BLaER1 treated with 17β-estradiol and CSF1 and Interleukin-3, amounts not matched to agents 10 nM and 100 nM (cell line): ENCODE measurements at regions not wholly inside any gene's neighbourhood (a gene's known extent, or its start where the extent isn't known, plus 50 kb on each side); places are given as distances from the start of the nearest gene placed in this dataset.

Experiments
- H3K27ac ChIP-seq, 11 experiments: shearing (Covaris generic); formaldehyde crosslinking; 2 replicates each; pipeline ENCODE4 v1.8.1; 2022
- H3K27me3 ChIP-seq, 11 experiments: shearing (Covaris generic); formaldehyde crosslinking; 2 replicates each; pipeline ENCODE4 v1.8.1; 2022
- H3K36me3 ChIP-seq, 11 experiments: shearing (Covaris generic); formaldehyde crosslinking; 2 replicates each; pipeline ENCODE4 v1.8.1; 2022
- H3K4me1 ChIP-seq, 10 experiments: shearing (Covaris generic); formaldehyde crosslinking; 2 replicates each; pipeline ENCODE4 v1.8.1; 2022
- H3K4me2 ChIP-seq, 11 experiments: shearing (Covaris generic); formaldehyde crosslinking; 2 replicates each; pipeline ENCODE4 v1.8.1; 2022
- H3K4me3 ChIP-seq, 10 experiments: shearing (Covaris generic); formaldehyde crosslinking; 2 replicates each; pipeline ENCODE4 v1.8.1; 2022
- H3K9ac ChIP-seq, 11 experiments: shearing (Covaris generic); formaldehyde crosslinking; 2 replicates each; pipeline ENCODE4 v1.8.1; 2022
- H3K9me3 ChIP-seq, 11 experiments: shearing (Covaris generic); formaldehyde crosslinking; replicated peaks in 1 of 11; 2 replicates each; pipeline ENCODE4 v1.8.1; 2022
- H4K20me1 ChIP-seq, 11 experiments: shearing (Covaris generic); formaldehyde crosslinking; 2 replicates each; pipeline ENCODE4 v1.8.1; 2022
- Cebpa-rat ChIP-seq, 11 experiments: shearing (Covaris generic); IDR thresholded peaks; 2 replicates each; pipeline ENCODE4 v1.8.1; 2022

DNA sequence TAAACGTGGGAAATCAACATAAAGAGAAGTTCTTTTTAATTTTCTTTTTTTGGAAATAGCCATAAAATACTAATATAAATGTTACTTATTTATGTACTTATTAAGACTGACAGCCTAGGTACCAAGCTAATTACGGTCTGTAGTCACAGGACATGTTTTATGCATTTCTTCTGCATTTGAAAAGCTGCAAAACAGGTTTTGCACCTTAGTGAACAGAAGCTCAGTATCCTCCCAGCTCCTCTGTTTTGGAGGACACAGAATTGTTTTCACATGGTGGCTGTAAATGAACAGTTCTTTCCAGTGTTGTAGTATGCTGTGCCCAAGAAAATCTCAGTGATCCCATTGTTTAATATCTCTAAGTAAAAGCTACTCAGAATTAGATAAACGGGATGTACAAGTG lies 1788.0 kb upstream of the TENM3 start:
- Histone ChIP-seq H3K36me3 (no peaks in the 10 kb centered on the region), H3K27me3 (no peaks in the 10 kb centered on the region), H4K20me1 (no peaks in the 10 kb centered on the region), H3K4me1 (no peaks in the 10 kb centered on the region), H3K9me3 (no peaks in the 10 kb centered on the region), H3K4me2 (no peak overlapping the region), H3K4me3 (no peak overlapping the region), H3K27ac (no peak overlapping the region), H3K9ac (no peak overlapping the region)
- no peak for TF ChIP-seq Cebpa-rat (IDR thresholded peaks at IDR 0.05)

DNA sequence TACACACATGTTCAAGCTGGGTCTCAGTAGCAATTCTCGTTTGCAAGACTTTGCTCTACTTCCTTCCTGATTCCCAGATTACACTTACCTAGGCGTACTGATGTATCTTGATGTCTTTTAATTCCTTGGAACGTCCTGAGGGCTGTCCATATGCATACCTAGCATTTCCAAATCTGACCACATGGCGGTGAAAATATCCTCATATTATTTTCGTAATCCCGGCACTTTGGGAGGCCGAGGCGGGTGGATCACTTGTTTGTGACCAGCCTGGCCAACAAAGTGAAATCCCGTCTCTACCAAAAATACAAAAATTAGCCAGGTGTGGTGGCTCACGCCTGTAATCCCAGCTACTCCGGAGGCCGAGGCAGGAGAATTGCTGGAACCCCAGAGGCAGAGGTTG lies 1786.3 kb upstream of the TENM3 start:
- Histone ChIP-seq H3K9me3 (no peaks in the 10 kb centered on the region), H3K4me2 (no peak overlapping the region), H3K27me3 (no peaks in the 10 kb centered on the region), H3K4me1 (no peaks in the 10 kb centered on the region), H4K20me1 (no peaks in the 10 kb centered on the region), H3K36me3 (no peaks in the 10 kb centered on the region), H3K9ac (no peak overlapping the region), H3K27ac (no peak overlapping the region), H3K4me3 (no peak overlapping the region)
- no peak for TF ChIP-seq Cebpa-rat (IDR thresholded peaks at IDR 0.05)

DNA sequence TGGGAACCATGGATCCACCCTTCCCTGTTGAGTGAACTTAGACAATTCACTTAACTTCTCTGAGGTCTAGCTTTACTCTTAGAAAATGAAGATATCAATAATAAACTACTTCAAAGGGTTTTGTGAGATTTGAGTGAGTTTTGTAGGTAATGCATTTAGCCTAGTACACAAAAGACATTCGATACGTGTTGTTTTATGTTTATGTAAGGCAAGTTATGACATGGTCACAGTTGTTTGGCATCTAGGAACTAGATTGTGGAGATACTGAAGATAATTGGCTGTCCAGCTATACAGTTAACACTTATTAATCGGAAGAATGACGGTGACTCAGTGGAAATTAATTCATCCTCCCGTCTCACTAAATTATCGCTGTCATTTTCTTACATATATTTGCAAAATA lies 1781.1 kb upstream of the TENM3 start:
- Histone ChIP-seq H3K4me2 (no peak overlapping the region), H3K36me3 (no peaks in the 10 kb centered on the region), H3K9ac (no peak overlapping the region), H4K20me1 (no peaks in the 10 kb centered on the region), H3K4me1 (no peaks in the 10 kb centered on the region), H3K9me3 (no peaks in the 10 kb centered on the region), H3K27ac (no peak overlapping the region), H3K27me3 (no peaks in the 10 kb centered on the region), H3K4me3 (no peak overlapping the region)
- no peak for TF ChIP-seq Cebpa-rat (IDR thresholded peaks at IDR 0.05)

- Histone ChIP-seq H3K4me2 (no peak overlapping the region), H3K9me3 (peaks cover 0 to 5% (median 0%) of the 10 kb centered on the region in 11 experiments; a peak in 2 of 22 replicates), H3K27ac (no peak overlapping the region), H3K4me3 (no peak overlapping the region), H3K36me3 (no peaks in the 10 kb centered on the region), H3K4me1 (no peaks in the 10 kb centered on the region), H3K9ac (no peak overlapping the region), H4K20me1 (no peaks in the 10 kb centered on the region), H3K27me3 (no peaks in the 10 kb centered on the region)
- no peak for TF ChIP-seq Cebpa-rat (IDR thresholded peaks at IDR 0.05)
Observed at GRCh38 chr4:180465364-180465763, 1777.8 kb upstream of the TENM3 start.

DNA sequence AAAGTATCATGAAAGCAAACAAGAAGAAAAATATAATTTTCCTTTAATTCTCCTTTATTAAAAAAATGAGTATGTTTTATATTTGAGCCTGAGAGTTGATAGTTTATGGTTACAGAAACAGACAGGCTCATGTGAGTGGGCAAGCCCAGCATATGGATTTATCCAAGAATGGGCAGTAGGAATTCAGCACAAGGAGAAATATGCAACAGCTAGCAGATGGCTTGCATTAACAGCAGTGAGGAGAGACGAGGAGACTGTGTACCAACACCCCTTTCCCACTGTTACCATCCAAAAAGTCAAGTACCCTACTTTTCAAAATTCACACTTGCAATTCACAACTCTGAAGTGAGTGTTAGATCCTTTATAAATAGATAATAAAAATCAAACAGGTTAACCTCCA lies 1760.2 kb upstream of the TENM3 start:
- no peak for TF ChIP-seq Cebpa-rat (IDR thresholded peaks at IDR 0.05)
- Histone ChIP-seq H3K27ac (no peak overlapping the region), H3K4me3 (no peak overlapping the region), H4K20me1 (no peaks in the 10 kb centered on the region), H3K4me2 (no peak overlapping the region), H3K4me1 (no peaks in the 10 kb centered on the region), H3K27me3 (no peaks in the 10 kb centered on the region), H3K9me3 (no peaks in the 10 kb centered on the region), H3K9ac (no peak overlapping the region), H3K36me3 (no peaks in the 10 kb centered on the region)

DNA sequence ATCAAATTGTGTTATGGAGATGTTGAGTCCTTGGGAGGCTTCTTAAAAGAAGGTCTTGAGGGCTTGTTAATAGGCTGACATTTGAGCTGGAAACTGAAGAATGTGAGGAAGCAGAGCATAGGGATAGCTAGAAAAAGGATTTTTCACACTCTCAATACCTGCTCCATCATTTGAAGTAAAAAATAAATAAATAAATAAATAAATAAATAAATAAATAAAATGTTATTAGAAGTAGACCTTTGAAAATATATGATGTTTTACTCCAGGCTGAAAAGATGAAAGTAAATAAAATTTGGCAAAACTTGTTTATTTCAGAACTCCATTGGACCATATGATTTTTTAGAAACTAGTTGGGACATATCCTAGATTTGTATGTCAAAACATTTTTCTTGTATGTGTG lies 1757.8 kb upstream of the TENM3 start:
- no peak overlapping the region for H3K27ac ChIP-seq
- no peaks in the 10 kb centered on the region for H3K36me3 ChIP-seq
- no peak overlapping the region for H3K4me2 ChIP-seq
- no peak overlapping the region for H3K4me3 ChIP-seq
- H3K9me3 ChIP-seq = no peaks in the 10 kb centered on the region
- no peaks in the 10 kb centered on the region for H3K27me3 ChIP-seq
- no peaks in the 10 kb centered on the region for H3K4me1 ChIP-seq
- no peak overlapping the region for H3K9ac ChIP-seq
- H4K20me1 ChIP-seq = no peaks in the 10 kb centered on the region
- TF ChIP-seq Cebpa-rat (IDR thresholded peaks at IDR 0.05) = no peak

GRCh38 chr4:180486342-180486741 lies 1756.9 kb upstream of the TENM3 start:
- H3K4me1 ChIP-seq = no peaks in the 10 kb centered on the region
- H3K27me3 ChIP-seq = no peaks in the 10 kb centered on the region
- no peak overlapping the region for H3K4me3 ChIP-seq
- no peaks in the 10 kb centered on the region for H4K20me1 ChIP-seq
- H3K4me2 ChIP-seq = no peak overlapping the region
- H3K36me3 ChIP-seq = no peaks in the 10 kb centered on the region
- H3K27ac ChIP-seq = no peak overlapping the region
- no peak for TF ChIP-seq Cebpa-rat (IDR thresholded peaks at IDR 0.05)
- no peaks in the 10 kb centered on the region for H3K9me3 ChIP-seq
- no peak overlapping the region for H3K9ac ChIP-seq

DNA sequence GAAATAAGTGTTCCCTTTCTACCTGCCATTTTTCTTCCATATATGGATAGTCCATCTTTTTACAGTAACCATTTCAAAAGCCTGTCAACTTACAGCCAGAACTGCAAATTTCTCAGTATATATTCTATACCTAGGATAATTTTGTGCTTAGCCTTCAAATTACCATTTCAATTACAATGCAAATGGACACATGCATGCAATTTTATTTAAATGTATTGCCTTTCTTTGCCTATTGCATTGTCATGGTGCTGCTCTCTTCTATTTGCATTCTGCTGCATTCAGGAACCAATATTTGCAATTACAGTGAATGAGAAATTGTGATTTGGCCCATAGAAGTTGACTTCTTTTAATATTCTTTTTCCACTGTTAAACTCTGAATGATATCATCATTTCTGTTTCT lies 1753.4 kb upstream of the TENM3 start:
- Histone ChIP-seq H3K36me3 (no peaks in the 10 kb centered on the region), H3K4me2 (no peak overlapping the region), H3K9ac (no peak overlapping the region), H3K27me3 (no peaks in the 10 kb centered on the region), H3K27ac (no peak overlapping the region), H3K9me3 (no peaks in the 10 kb centered on the region), H3K4me1 (no peaks in the 10 kb centered on the region), H3K4me3 (no peak overlapping the region), H4K20me1 (no peaks in the 10 kb centered on the region)
- TF ChIP-seq Cebpa-rat (IDR thresholded peaks at IDR 0.05) = no peak

DNA sequence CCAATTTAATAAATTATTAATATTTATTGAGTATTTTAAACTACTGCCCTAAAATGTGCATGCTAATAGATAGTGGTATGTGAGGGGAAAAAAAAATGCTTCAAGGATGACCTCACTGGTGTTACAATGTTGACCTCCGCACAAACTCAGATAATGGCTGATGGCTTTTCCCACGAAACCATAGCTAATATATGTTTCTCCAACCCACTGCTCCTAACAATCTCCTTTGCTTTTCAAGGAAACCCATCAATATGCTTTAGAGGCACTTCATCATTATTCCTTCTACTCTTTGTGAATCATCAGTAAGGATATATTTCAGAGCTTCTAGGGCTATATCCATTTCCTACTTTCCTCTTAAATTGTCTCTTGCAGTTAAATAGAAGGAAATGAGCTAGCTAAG lies 1752.0 kb upstream of the TENM3 start:
- Histone ChIP-seq H3K9me3 (no peaks in the 10 kb centered on the region), H3K4me3 (no peak overlapping the region), H3K4me2 (no peak overlapping the region), H3K4me1 (no peaks in the 10 kb centered on the region), H4K20me1 (no peaks in the 10 kb centered on the region), H3K27me3 (no peaks in the 10 kb centered on the region), H3K27ac (no peak overlapping the region), H3K36me3 (no peaks in the 10 kb centered on the region), H3K9ac (no peak overlapping the region)
- no peak for TF ChIP-seq Cebpa-rat (IDR thresholded peaks at IDR 0.05)

- TF ChIP-seq Cebpa-rat (IDR thresholded peaks at IDR 0.05) = no peak
- no peaks in the 10 kb centered on the region for H3K27me3 ChIP-seq
- no peaks in the 10 kb centered on the region for H3K9me3 ChIP-seq
- no peak overlapping the region for H3K27ac ChIP-seq
- no peaks in the 10 kb centered on the region for H4K20me1 ChIP-seq
- no peak overlapping the region for H3K4me3 ChIP-seq
- H3K4me2 ChIP-seq = no peak overlapping the region
- no peaks in the 10 kb centered on the region for H3K4me1 ChIP-seq
- no peaks in the 10 kb centered on the region for H3K36me3 ChIP-seq
- no peak overlapping the region for H3K9ac ChIP-seq
Observed at GRCh38 chr4:180493299-180493698, 1749.9 kb upstream of the TENM3 start.

DNA sequence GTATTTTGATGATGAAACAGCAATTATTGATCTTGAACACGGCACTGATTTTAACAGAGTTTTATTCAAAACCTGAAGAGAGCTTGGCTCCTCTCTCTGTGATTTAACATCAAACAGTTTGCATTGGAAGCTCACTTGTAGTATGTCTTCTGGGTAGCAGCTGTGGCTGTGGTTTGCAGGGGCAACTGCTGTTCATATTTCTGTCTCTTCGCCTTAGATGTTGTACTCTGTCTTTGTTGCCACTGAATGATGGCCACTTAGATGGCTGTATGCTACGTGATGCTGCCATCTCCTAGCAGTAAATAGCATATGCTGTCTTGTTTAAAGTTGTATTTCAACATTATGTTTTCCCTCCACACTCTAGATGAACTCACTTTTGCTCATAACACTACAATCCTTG lies 1743.0 kb upstream of the TENM3 start:
- no peak overlapping the region for H3K27ac ChIP-seq
- TF ChIP-seq Cebpa-rat (IDR thresholded peaks at IDR 0.05) = no peak
- no peak overlapping the region for H3K4me2 ChIP-seq
- no peaks in the 10 kb centered on the region for H3K36me3 ChIP-seq
- no peaks in the 10 kb centered on the region for H3K4me1 ChIP-seq
- no peaks in the 10 kb centered on the region for H3K27me3 ChIP-seq
- no peak overlapping the region for H3K9ac ChIP-seq
- no peaks in the 10 kb centered on the region for H3K9me3 ChIP-seq
- H3K4me3 ChIP-seq = no peak overlapping the region
- no peaks in the 10 kb centered on the region for H4K20me1 ChIP-seq
